Esophagus squamous epithelium (tissue), 4 donors: ENCODE measurements at regions not wholly inside any gene's neighbourhood (a gene's known extent, or its start where the extent isn't known, plus 50 kb on each side); places are given as distances from the start of the nearest gene placed in this dataset.

Experiments used
- POLR2A ChIP-seq, 4 donors: fragments of 450-650 bp; IDR thresholded peaks; one replicate each; pipeline ENCODE4 v1.6.1; 2017; ENCODE audit warnings: antibody characterized with exemption in 4 of 4, mild to moderate bottlenecking in 4 of 4, moderate library complexity in 3 of 4
- TF ChIP-seq, protein P1 (sequence below), 6 experiments: fragments of 450-650 bp in 4 of 6; fragments of 200-600 bp in 2 of 6; sonication (generic) in 2 of 6; IDR thresholded peaks; one replicate each; pipeline ENCODE4 v1.5.1; 2016 to 2019; ENCODE audit warnings: antibody characterized with exemption in 6 of 6, mild to moderate bottlenecking in 4 of 6, moderate library complexity in 4 of 6

DNA sequence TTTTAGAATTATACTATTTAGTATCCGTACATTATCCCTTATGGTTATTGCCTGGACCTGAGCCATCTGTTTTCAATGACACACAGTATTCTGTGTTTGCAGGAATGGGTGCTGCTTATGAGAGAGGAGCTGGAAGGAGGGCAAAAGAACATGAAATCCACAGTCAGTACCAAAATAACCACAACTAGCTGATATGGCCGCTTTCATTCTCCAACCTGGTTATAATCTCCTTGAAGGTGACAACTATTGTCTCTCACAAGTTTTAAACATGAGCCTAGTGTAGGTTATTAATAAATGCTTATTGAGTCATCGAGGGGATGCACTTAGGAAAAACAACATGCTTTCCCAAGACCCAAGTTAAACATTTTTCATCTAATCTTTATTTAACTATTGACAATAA is 356.6 kb downstream of the BMP2 start:
- TF ChIP-seq, protein P1, sequence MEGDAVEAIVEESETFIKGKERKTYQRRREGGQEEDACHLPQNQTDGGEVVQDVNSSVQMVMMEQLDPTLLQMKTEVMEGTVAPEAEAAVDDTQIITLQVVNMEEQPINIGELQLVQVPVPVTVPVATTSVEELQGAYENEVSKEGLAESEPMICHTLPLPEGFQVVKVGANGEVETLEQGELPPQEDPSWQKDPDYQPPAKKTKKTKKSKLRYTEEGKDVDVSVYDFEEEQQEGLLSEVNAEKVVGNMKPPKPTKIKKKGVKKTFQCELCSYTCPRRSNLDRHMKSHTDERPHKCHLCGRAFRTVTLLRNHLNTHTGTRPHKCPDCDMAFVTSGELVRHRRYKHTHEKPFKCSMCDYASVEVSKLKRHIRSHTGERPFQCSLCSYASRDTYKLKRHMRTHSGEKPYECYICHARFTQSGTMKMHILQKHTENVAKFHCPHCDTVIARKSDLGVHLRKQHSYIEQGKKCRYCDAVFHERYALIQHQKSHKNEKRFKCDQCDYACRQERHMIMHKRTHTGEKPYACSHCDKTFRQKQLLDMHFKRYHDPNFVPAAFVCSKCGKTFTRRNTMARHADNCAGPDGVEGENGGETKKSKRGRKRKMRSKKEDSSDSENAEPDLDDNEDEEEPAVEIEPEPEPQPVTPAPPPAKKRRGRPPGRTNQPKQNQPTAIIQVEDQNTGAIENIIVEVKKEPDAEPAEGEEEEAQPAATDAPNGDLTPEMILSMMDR (IDR thresholded peaks at IDR 0.05), result no peak
- no peak for TF ChIP-seq POLR2A (IDR thresholded peaks at IDR 0.05)
